NT2/D1 (cell line): ENCODE measurements at regions not wholly inside any gene's neighbourhood (a gene's known extent, or its start where the extent isn't known, plus 50 kb on each side); places are given as distances from the start of the nearest gene placed in this dataset.

Experiments
- SUZ12 ChIP-seq: IDR thresholded peaks from 2 replicates; pipeline ENCODE4 v1.6.1; 2011; ENCODE audit not compliant: insufficient read length, insufficient read depth; ENCODE audit errors: extremely low read depth
- YY1 ChIP-seq: IDR thresholded peaks from 2 replicates; pipeline ENCODE4 v1.6.1; 2011; ENCODE audit not compliant: insufficient read length, insufficient read depth
- ZNF274 ChIP-seq: IDR thresholded peaks from 2 replicates; pipeline ENCODE4 v1.6.1; 2011; ENCODE audit warnings: mild to moderate bottlenecking, low read depth, low read length

- TF ChIP-seq YY1 (no peak), SUZ12 (no peak), ZNF274 (no peak)
Observed at GRCh38 chrX:98548519-98548918, 1664.8 kb downstream of the RPA4 start.
